ENCODE measurements at regions not wholly inside any gene's neighbourhood (a gene's known extent, or its start where the extent isn't known, plus 50 kb on each side); places are given as distances from the start of the nearest gene placed in this dataset.

DNA sequence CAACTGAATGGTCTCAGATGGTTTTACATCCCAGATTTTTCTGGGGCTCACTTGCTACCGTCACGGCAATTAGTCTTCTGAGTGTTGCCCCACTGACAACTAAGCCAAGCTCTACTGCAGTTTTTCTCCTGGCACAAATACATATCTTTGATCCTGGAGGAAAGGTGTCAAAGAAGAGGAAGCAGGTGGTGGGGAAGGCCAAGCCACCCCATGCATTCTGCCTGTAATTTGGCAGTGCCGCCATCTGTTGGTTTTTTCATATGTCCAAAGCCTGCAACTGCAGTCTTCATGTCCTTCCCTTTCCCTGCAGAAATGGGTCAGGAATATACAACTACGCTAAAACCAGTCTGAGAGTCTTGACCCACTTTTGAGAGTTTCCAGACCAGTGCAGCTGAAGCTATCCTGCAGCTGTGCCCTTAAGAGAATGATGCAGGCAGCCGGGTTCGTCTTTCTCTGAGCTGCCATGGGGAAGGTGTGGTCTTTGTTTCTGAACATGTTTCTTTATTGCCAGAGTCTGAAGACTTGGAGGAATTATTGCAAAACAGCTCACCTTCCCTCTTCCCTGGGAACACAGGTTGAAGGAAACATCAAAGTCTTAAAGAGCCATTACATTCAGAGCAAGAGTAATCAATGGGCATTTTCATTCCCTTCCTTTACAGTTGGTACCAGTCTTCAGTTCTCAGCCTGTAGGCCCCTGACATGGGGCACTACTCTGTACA is 71.8 kb upstream of the ATL2 start:
- no peak for DNase-seq

DNA sequence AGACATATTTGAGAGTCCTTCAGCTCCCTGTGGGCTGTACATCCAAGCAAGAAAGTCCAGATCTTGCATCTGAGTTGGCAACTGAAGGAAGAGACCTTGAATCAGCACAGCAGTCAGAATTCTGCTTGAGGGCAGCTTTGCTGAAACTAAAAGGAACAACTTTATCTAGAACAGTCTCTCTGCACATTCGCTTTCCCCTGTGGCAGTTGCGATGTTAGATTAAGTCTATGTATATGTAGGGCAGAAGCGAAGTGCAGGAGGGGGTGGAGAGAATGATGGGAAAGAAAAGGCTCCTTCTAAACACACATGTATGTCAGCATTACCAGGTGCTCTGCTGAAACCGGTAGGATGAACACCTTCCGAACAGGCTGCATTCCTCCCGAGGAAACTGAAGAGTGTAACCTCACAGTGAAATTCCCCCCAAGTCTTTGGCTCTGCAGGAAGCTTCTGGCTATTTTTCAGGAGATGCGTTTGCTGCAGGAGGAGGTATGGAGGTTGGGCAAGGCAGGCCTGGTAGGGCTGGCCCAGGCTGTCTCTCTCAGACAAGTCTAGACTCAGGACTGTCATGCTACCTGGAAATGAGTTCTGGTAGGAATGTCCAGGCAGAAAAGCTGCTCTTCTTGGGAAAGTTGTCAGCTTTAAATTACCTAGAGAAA is 70.0 kb upstream of the ATL2 start:
- no peak for DNase-seq

DNA sequence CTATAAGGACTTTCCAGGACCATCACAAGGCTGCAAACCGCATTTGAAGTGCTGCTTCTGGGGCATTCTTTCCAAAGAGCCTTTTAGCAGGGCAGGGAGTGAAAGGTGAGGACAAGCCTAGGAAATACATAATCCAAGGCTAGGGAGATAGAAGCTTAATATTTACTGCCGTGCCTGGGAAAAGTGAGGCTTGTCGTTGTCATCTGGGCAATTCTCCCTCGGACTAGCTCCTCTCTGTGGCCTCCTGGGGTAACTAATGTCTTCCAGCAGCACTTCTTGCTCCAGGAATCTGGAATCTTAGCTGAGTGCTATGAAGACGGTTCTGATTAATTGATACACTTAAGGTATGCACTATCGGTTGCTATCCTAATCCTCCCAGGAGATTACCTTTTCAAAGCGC is 69.3 kb upstream of the ATL2 start:
- DNase-seq, result no peak

DNA sequence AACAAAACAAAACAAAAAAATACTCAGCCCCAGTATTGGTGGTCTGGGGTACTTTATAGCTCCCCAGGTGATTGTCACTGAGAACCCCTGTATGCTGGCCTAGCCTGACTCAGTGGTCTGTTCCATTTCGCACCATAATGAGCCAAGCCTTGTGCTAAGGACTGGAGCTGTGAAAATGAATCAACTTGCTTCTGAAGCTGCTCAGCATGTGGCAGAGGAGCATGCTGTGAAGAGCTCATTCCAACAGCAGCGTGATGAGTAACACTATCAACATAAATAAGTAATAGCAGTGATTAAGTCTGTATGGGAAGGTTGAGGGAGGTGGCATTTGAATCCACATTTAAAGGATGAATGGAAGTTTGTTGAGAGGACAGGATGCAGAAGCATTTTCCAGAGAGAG is 67.2 kb upstream of the ATL2 start:
- DNase-seq, result no peak

DNA sequence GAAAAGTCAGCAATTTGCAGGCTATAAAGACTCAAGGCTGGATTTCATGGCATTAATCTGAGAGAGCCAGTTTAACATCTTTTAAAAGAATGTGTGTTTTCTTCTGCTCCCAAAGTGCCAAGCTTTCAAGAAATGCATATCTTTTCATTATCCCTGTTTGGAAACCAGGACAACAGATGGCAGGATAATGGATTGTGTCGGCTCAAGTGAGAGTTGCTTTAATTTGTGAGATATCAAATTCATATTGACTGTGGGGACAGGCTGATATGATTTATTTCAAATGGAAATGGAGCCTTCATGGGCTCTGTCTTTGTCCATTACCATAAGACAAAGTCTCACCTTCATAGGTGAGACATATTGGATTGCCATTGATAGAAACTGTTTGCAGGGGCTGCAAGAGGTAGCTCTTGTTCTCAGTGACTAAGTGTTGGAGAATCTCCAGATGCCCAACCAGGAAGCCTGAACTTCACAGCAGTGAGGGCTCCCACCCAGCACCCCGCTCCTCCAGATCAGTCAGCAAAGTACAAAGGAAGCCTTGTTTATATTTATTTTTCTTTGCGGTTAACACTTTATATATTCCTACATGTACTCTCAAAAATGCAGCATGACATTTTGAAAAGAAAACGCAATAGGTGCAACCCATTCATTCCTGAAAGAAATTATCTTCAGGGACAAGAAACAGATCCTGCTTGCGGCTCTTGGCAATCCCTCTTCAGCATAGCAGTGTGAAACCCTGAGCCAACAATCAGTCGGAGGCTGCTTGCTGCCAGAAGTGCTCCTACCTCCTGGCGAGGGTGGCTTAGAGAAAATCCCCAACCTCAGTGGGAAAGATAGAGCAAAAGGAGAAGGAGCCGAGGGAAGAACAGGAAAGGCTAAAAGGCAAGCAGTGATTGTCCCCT is 65.8 kb upstream of the ATL2 start:
- DNase-seq, result no peak

DNA sequence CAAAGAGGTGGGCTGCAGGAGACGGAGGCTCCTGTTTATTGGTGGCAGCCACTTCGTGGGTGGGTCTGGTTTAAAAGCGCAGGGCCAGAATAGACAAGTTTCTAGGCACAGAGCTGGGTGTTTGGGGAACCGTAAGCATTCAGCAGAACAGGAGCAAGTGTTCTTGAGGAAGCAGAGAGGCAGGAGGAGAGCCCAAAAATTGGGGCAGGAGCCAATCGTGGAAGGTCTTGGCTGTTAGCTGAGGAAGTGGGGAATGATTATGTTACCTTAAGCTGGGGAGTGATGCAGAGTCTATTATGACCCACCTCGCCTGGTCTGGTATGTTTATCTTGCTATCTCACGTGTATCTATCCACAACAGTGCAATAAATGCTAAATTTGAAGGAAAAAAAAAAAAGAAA is 64.3 kb upstream of the ATL2 start:
- no peak for DNase-seq

DNA sequence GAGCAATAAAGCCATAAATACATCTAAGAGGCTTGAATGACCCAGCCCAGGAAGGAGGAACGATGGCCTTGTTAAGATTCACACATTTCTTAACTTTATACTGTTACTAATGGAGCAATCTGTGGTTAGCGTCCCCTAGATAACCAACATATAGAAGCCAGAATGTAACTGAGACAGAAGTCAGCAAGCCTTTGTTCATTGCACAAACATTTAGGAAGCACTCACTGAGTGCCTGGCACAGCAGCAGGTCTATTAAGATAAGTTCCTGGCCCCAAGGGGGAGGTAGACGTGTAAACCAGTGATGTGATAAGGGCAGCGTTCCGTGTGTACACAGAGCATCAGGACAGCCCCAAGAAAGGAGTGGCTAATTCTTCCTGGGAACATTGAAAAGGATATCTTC is 63.6 kb upstream of the ATL2 start:
- no peak for DNase-seq

DNA sequence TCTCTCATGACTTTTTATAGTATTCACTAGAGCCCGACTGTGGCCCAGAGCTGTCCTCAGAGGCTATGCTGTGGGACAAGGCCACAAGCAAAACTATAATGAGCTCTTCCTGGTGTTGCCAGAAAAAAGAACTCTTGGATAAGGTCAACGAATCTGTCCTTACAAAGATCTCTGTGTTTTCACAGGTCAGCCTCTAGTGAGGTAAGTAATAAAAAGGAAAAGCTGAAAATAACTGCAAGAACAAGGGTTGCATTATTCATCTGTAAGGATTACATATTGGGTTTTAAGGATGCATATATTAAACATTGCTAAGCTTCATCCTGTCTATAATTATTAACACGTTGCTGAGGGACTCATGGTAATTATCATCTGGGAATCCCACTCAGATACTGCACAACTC is 62.8 kb upstream of the ATL2 start:
- DNase-seq, result no peak

DNA sequence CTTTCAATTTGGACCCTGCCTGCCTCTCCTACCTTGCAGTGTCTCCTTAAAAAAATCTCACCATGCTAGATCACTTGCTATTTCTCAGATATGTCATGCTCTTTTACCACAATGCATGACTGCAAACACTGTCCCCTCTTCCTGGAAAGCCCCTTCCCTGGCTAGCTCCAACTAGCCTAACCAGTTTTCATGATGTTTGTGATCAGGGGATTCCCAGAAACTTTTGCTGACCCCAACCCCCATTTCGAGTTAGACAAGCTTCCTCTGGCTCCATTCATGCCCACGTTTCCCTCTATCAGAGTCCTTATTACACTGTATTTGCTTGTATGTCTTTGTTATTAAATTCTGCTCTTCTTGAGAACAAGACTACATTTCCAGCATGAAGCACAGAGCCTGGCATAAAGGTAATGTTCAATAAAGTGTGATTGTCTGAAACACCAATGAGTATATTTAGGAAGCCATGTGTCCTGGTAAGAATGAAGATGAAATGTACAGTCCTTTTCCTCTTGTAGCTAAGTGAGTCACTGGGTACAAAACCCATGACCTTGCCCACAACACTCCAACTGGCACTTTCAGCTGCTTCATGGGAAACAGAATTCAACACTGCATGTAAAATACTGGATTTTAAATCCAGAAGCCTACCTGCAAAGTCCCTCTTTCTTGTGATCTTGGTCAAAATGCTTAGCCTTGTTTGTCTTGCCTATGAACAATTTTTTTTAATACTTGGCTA is 62.0 kb upstream of the ATL2 start:
- DNase-seq, result no peak

DNA sequence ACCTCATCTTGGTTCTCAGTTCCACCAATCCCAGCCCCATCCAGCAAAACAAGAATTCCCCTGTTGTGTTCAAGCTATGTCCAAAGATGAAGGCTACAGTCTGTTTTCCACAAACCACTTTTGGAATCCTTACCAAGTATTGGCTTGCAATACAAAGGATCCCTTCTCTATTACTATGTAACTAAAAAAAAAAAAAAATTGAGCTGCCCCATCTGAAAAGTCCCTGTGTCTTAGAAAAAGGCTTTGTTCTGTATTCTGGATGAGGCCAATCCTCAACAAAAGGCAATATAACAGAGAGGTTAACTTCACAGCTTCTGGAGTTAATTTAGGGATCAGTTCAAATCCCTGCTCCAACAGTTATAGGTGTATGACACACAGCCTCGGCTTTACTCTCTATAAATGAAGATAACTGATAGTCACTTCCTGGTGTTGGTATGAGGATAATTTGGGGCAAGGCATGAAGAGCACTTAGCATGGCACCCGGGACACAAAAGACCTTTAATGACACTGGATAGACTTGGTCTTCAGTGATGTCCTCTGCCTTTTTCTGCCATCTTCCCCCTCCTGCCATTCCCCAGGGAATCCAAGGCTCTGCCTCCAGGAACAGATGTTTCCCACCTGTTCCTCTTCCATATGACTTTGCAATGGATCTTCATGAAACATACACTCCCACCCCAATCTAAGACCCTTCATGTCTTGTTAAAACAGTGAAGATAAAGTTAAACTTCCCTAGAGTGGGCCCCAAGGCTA is 61.2 kb upstream of the ATL2 start:
- no peak for DNase-seq

DNA sequence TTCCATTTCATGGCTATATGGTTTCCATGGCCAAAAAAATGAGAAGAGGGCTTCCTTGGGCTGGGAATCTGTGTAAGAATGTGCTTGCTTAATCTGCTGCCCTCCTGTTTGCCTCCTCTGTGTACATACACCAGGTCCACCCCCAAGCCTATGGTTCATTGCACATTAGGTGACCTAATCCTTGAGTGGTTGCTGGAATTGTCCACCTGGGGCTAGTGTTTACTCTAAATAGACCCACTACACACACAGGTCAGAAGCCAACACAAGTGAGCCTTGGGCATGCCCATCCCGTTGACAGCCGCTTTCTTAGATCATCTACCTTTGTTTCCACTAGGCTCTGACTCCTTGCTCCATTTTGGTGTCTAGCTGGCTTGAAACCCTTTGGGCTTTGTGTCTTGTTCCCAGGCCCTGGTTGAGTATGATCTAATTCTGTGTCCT is 59.2 kb upstream of the ATL2 start:
- DNase-seq, result no peak

DNA sequence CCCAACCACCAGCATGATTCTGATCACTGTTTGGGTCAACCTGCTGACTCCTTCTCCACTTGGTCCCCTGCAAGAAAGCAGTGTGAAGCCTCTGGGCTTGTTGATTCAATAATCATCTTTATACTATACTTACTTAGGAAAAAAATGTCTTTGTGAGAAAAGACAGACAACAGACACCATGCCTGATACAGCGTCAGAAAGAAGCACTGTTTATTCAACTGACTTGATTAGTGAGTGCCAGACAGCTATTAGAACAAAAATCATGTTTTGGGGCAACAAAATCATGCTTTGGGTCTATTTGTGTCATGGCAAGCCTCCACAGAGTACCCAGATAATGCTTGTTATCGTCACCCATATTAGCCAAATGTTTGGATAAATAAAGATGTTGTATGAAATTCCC is 58.7 kb upstream of the ATL2 start:
- DNase-seq, result no peak

DNA sequence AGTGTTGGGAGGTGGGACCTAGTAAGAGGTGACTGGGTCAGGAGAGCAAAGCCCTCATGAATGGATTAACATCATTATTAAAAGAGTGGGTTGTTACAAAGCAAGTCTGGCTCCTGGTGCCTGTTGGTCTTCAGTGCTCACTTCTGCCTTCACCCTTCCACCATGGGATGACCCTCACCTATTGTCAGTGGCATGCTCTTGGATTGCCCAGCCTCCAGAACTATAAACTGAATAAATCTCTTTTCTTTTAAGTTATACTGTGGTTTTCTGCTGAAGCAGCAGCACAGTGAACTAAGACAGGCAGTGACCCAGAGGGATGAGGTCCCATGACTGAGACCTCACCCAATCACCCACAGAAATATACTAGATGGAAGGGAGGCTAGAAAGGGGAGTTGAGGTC is 57.5 kb upstream of the ATL2 start:
- DNase-seq, result no peak

DNA sequence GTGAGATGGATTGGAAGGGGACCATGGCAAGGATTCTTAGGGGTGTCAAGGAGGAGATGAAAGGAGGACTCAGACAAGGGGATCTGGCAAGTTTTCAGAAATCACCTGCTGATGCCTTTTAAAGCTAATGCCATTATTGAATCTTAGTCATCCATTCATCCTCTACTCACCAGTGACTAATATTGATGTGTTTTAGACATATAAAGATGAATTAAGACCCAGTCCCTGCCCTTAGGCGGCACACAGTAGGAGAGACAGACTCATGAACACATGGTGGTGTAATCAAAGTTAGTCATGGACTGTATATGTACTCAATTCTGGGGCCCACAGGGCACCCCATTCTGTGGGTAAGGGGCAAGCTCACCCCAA is 56.5 kb upstream of the ATL2 start:
- DNase-seq, result no peak

DNA sequence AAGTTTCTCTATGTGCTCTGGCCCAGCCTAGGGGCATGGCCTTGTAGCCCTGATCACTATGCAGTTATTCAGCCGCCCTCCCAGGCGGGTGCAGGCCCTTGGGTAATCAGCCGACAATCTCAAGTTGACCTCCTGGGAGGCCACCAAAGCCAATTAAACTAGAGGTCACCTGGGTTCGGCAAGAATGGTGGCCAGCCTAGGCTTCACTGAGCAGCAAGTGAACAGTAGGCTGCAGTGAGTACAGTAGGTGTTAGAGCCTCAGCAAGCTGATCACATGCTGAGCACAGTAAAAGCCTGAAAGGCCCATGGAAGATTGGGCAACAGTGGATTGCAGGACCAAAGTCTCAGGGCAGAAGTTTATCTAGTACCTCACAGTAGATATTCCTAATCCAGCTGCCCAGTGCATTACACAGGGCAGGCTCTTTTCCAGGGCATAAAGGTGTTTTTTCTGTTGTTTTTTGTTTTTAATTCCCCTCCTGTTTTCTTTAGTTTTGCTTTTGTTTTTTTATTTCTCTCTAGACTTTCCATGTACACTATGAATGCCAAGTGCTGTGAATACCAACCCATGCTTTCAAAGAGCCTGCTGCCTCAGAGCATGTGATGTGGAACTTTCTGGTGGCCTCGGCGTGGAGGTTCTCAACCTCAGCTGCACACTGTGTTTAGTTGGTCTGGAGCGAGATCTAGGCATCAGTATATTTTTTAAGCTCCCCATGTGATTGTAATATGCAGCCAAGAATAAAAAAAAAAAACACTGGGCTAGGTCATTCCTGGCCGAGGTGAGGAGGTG is 55.9 kb upstream of the ATL2 start:
- DNase-seq, result no peak

DNA sequence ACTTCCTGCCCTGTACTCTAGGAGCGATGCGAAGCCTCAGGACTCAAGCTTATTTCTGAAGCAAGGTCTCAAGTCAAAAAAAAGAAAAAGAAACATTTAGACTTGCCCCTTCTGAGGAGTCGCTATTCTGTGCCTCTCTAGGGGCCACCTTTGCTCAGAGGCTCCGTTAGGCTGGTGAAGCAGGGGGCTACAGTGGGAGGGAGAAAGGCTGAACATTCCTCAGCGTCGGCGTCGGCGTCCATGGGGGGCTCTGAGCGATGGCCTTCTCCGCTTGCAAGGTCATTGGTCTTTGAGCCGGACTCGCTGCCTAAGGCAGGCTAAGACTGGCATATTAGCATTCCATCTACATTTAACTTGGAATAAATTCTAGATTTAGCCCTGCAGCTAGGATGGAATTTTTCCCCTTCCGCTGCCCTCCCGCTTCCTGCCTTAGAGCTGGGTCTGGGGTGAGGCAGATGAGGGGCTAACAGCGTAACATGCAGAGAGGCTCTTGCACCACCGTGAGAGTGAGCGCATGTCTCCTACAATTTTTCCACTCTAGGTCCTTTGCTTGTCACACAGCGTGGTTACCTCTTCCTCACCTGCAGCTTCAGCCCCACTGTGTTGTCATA is 53.6 kb upstream of the ATL2 start:
- no peak for DNase-seq

DNA sequence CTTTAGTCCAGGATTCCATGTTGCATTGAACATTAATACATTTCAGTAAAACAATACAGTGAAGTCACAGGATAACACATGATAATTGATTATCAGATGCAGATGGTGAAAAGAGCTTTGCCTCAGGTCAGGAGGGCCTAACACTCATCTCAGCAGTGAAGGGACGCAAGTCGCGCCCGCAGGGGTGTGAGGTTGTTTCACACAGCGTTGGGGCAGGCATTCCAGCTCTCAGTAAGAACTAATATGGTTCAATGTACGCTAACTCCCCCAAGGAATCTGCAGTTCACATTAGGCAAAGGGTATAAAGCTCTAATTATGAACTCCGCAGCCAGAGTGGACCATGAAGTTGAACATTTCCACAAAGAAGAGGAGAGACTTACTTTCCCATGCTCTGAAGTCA is 53.1 kb upstream of the ATL2 start:
- no peak for DNase-seq

DNA sequence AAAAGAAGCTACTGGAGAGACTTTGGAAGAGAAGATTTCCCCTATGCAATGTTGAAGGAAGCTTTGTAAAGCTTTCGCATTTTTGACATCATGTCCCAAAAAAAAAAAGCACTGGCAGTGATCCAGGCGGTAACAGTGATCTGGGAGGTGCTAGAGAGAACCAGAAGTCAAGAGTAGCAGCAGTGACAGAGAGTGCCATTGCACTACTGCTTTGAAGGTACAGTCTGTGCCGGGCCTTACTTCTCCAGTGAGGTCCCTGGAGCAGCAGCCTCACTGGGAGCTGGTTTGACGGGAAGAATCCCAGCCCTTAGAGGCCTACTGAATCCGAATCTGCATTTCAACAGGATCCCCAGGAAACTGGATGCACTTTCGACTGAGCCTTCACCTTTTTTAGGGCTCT is 50.9 kb upstream of the ATL2 start:
- DNase-seq, result no peak

DNA sequence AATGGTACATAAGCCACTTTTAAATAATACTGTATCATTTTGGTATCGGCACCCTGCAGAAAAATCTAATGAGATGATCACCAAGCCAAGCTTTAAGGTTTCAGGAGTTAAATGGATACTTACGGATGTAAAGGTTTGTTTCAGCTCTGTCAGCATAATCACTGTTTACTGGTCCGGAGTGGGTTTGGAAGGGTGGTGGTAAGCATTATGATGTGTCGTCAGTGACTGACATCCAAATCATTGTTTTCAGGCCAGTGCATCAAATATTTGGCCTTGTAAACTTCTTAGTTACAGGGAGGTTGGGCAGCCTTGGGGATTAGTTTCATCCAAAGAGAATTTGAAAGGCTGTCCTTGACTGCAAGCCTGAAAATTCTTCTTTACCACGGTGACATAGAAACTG is 50.0 kb upstream of the ATL2 start:
- DNase-seq, result no peak

Measured in hindlimb muscle (tissue), 1 donor.